ENCODE measurements at regions not wholly inside any gene's neighbourhood (a gene's known extent, or its start where the extent isn't known, plus 50 kb on each side); places are given as distances from the start of the nearest gene placed in this dataset.

DNA sequence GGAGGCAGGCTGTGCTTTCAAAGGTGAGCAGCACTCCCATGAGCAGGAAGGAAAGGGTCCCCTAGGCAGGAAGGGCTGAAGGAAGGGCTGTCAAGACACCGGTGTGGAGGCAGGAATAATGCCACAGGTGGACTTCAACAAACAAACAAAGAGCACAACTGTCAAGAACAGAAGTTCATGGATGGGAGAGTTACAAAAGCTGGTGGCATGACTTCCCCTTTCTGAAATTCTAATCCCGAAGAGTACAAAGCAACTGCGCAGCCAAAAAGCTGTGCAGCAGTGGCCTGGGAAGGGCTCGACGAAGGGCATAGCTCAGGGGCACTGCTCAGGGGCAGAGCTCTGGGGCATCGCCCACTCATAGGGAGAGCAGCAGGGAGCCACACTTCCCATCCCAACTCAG, 582.3 kb upstream of the DIPK2B start:
- no peaks in the 10 kb centered on the region for H3K27me3 ChIP-seq (ENCODE audit: insufficient read depth, poor library complexity, severe bottlenecking)
- ATAC-seq (ENCODE audit: low read depth): no peak
- peak overlapping the region; percentile 97 for H3K27ac ChIP-seq (ENCODE audit: poor library complexity, severe bottlenecking)
- no peaks in the 10 kb centered on the region for H3K9me3 ChIP-seq (ENCODE audit: severe bottlenecking)
- no peak for DNase-seq (ENCODE audit: low spot score)
- TF ChIP-seq, protein P1, sequence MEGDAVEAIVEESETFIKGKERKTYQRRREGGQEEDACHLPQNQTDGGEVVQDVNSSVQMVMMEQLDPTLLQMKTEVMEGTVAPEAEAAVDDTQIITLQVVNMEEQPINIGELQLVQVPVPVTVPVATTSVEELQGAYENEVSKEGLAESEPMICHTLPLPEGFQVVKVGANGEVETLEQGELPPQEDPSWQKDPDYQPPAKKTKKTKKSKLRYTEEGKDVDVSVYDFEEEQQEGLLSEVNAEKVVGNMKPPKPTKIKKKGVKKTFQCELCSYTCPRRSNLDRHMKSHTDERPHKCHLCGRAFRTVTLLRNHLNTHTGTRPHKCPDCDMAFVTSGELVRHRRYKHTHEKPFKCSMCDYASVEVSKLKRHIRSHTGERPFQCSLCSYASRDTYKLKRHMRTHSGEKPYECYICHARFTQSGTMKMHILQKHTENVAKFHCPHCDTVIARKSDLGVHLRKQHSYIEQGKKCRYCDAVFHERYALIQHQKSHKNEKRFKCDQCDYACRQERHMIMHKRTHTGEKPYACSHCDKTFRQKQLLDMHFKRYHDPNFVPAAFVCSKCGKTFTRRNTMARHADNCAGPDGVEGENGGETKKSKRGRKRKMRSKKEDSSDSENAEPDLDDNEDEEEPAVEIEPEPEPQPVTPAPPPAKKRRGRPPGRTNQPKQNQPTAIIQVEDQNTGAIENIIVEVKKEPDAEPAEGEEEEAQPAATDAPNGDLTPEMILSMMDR (IDR thresholded peaks at IDR 0.05; ENCODE audit: poor library complexity, severe bottlenecking): no peak
- peaks cover 63% of the 10 kb centered on the region for H3K4me1 ChIP-seq (ENCODE audit: insufficient read depth, poor library complexity, severe bottlenecking)
- no peak overlapping the region for H3K4me3 ChIP-seq (ENCODE audit: severe bottlenecking)
- H3K36me3 ChIP-seq (ENCODE audit: low read depth): peaks cover 9% of the 10 kb centered on the region

GRCh38 chrX:45781901-45782553, 581.4 kb upstream of the DIPK2B start:
- H3K9me3 ChIP-seq (ENCODE audit: severe bottlenecking): no peaks in the 10 kb centered on the region
- peaks cover 60% of the 10 kb centered on the region for H3K4me1 ChIP-seq (ENCODE audit: insufficient read depth, poor library complexity, severe bottlenecking)
- ATAC-seq (ENCODE audit: low read depth) (peak; percentile 88), DNase-seq (ENCODE audit: low spot score) (no peak)
- peaks cover 9% of the 10 kb centered on the region for H3K36me3 ChIP-seq (ENCODE audit: low read depth)
- H3K4me3 ChIP-seq (ENCODE audit: severe bottlenecking): no peak overlapping the region
- H3K27ac ChIP-seq (ENCODE audit: poor library complexity, severe bottlenecking): peak overlapping the region; percentile 97
- no peaks in the 10 kb centered on the region for H3K27me3 ChIP-seq (ENCODE audit: insufficient read depth, poor library complexity, severe bottlenecking)
- TF ChIP-seq, protein P1 (IDR thresholded peaks at IDR 0.05; ENCODE audit: poor library complexity, severe bottlenecking): peak; percentile 37

- no peak for ATAC-seq (ENCODE audit: low read depth)
- H3K9me3 ChIP-seq (ENCODE audit: severe bottlenecking): no peaks in the 10 kb centered on the region
- H3K27me3 ChIP-seq (ENCODE audit: insufficient read depth, poor library complexity, severe bottlenecking): no peaks in the 10 kb centered on the region
- DNase-seq (ENCODE audit: low spot score): no peak
- peaks cover 77% of the 10 kb centered on the region for H3K4me1 ChIP-seq (ENCODE audit: insufficient read depth, poor library complexity, severe bottlenecking)
- peak overlapping the region; percentile 97 for H3K27ac ChIP-seq (ENCODE audit: poor library complexity, severe bottlenecking)
- TF ChIP-seq, protein P1 (IDR thresholded peaks at IDR 0.05; ENCODE audit: poor library complexity, severe bottlenecking): no peak
- H3K4me3 ChIP-seq (ENCODE audit: severe bottlenecking): no peak overlapping the region
- H3K36me3 ChIP-seq (ENCODE audit: low read depth): peaks cover 4% of the 10 kb centered on the region; the same call in 1 of the 2 replicates
Observed at GRCh38 chrX:45778616-45779015, 577.9 kb upstream of the DIPK2B start.

DNA sequence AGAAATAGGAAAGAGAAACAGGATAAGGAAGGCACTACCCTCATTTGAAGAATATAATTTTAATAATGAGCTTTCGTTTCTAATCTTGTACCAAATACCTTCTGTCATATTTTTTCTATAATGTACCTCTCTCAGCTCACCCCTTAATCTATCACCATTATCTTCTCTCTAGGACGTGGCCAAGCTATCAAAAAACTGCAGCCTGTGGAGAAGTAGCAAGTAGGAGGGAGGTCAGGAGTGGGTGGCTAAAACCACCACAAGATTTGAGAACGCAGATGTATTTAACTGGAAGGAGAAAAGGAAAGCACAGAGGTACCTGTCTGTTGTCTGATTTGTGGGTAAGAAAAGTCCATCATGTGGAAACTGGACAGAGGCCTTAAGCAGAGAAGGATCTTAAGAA, 576.7 kb upstream of the DIPK2B start:
- Histone ChIP-seq H3K36me3 (ENCODE audit: low read depth) (peaks cover 4% of the 10 kb centered on the region; the same call in 1 of the 2 replicates), H3K27ac (ENCODE audit: poor library complexity, severe bottlenecking) (peak overlapping the region; percentile 97), H3K9me3 (ENCODE audit: severe bottlenecking) (no peaks in the 10 kb centered on the region), H3K4me1 (ENCODE audit: insufficient read depth, poor library complexity, severe bottlenecking) (peaks cover 83% of the 10 kb centered on the region), H3K27me3 (ENCODE audit: insufficient read depth, poor library complexity, severe bottlenecking) (no peaks in the 10 kb centered on the region), H3K4me3 (ENCODE audit: severe bottlenecking) (no peak overlapping the region)
- DNase-seq (ENCODE audit: low spot score) (no peak), ATAC-seq (ENCODE audit: low read depth) (no peak)
- TF ChIP-seq, protein P1 (IDR thresholded peaks at IDR 0.05; ENCODE audit: poor library complexity, severe bottlenecking): no peak

GRCh38 chrX:45775468-45775867, 574.8 kb upstream of the DIPK2B start:
- Histone ChIP-seq H3K27ac (ENCODE audit: poor library complexity, severe bottlenecking) (peak overlapping the region; percentile 97), H3K27me3 (ENCODE audit: insufficient read depth, poor library complexity, severe bottlenecking) (no peaks in the 10 kb centered on the region), H3K36me3 (ENCODE audit: low read depth) (peaks cover 6% of the 10 kb centered on the region), H3K9me3 (ENCODE audit: severe bottlenecking) (no peaks in the 10 kb centered on the region), H3K4me3 (ENCODE audit: severe bottlenecking) (peak overlapping the region; percentile 12), H3K4me1 (ENCODE audit: insufficient read depth, poor library complexity, severe bottlenecking) (peaks cover 68% of the 10 kb centered on the region)
- TF ChIP-seq, protein P1 (IDR thresholded peaks at IDR 0.05; ENCODE audit: poor library complexity, severe bottlenecking): no peak
- ATAC-seq (ENCODE audit: low read depth) (peak; percentile 52), DNase-seq (ENCODE audit: low spot score) (peak; percentile 62)

All from RWPE2 (cell line).